ENCODE measurements at regions not wholly inside any gene's neighbourhood (a gene's known extent, or its start where the extent isn't known, plus 50 kb on each side); places are given as distances from the start of the nearest gene placed in this dataset.

DNA sequence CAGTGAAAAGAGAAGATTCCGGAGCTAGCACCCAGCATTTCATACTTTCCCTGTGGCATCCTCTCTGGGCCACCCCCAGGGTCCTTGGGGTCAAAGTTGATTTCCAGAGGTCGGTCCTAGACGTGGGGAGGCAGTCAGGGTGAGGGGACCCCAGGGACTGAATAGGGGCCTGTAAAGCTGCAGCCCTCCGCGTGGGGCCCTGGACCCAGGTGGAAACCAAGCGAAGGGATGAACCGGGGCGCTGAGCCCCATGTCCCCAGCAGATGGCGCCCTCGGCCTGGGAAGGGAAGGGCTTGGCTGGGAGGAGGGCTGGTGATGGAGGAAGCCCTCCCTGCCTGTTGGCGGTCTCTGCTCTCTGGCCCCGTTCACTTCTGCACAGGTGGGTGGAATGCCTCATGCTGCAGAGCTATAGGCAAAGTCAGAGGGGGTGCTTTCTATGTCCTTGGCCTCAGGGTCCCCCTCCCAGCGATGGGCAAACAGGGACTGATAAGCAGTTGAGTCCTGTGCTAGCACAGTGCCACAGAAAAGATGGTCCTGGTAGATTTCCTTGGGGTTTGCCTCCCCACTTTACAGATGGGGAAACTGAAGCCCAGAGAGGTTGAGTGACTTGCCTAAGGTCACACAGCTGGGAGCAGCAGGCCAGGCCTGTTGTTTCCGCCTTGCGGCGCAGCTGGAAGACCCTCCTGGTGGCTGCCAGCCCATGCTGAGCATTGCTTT lies 163.4 kb upstream of the CIBAR2 start (continued):
- TF ChIP-seq, protein P1, sequence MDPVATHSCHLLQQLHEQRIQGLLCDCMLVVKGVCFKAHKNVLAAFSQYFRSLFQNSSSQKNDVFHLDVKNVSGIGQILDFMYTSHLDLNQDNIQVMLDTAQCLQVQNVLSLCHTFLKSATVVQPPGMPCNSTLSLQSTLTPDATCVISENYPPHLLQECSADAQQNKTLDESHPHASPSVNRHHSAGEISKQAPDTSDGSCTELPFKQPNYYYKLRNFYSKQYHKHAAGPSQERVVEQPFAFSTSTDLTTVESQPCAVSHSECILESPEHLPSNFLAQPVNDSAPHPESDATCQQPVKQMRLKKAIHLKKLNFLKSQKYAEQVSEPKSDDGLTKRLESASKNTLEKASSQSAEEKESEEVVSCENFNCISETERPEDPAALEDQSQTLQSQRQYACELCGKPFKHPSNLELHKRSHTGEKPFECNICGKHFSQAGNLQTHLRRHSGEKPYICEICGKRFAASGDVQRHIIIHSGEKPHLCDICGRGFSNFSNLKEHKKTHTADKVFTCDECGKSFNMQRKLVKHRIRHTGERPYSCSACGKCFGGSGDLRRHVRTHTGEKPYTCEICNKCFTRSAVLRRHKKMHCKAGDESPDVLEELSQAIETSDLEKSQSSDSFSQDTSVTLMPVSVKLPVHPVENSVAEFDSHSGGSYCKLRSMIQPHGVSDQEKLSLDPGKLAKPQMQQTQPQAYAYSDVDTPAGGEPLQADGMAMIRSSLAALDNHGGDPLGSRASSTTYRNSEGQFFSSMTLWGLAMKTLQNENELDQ (CRISPR knock-in tag; IDR thresholded peaks at IDR 0.05; ENCODE audit: borderline replicate concordance) = 0 out of 2 replicates have a peak, but pooled peaks have one; percentile 5
- no peak for TF ChIP-seq NAIF1 (CRISPR knock-in tag; IDR thresholded peaks at IDR 0.05; ENCODE audit: borderline replicate concordance)
- no peak for TF ChIP-seq RORA (CRISPR knock-in tag; IDR thresholded peaks at IDR 0.05)
- no peak for TF ChIP-seq HCFC1 (IDR thresholded peaks at IDR 0.05; ENCODE audit: low read depth, low read length)
- 0 out of 2 replicates have a peak, but pooled peaks have one; percentile 21 for TF ChIP-seq ZBTB21 (CRISPR knock-in tag; IDR thresholded peaks at IDR 0.05)
- no peak for TF ChIP-seq HOXA9 (CRISPR knock-in tag; IDR thresholded peaks at IDR 0.05; ENCODE audit: borderline replicate concordance)
- TF ChIP-seq, protein P2, sequence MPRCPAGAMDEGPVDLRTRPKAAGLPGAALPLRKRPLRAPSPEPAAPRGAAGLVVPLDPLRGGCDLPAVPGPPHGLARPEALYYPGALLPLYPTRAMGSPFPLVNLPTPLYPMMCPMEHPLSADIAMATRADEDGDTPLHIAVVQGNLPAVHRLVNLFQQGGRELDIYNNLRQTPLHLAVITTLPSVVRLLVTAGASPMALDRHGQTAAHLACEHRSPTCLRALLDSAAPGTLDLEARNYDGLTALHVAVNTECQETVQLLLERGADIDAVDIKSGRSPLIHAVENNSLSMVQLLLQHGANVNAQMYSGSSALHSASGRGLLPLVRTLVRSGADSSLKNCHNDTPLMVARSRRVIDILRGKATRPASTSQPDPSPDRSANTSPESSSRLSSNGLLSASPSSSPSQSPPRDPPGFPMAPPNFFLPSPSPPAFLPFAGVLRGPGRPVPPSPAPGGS (CRISPR knock-in tag; IDR thresholded peaks at IDR 0.05) = no peak
- TF ChIP-seq, protein P3, sequence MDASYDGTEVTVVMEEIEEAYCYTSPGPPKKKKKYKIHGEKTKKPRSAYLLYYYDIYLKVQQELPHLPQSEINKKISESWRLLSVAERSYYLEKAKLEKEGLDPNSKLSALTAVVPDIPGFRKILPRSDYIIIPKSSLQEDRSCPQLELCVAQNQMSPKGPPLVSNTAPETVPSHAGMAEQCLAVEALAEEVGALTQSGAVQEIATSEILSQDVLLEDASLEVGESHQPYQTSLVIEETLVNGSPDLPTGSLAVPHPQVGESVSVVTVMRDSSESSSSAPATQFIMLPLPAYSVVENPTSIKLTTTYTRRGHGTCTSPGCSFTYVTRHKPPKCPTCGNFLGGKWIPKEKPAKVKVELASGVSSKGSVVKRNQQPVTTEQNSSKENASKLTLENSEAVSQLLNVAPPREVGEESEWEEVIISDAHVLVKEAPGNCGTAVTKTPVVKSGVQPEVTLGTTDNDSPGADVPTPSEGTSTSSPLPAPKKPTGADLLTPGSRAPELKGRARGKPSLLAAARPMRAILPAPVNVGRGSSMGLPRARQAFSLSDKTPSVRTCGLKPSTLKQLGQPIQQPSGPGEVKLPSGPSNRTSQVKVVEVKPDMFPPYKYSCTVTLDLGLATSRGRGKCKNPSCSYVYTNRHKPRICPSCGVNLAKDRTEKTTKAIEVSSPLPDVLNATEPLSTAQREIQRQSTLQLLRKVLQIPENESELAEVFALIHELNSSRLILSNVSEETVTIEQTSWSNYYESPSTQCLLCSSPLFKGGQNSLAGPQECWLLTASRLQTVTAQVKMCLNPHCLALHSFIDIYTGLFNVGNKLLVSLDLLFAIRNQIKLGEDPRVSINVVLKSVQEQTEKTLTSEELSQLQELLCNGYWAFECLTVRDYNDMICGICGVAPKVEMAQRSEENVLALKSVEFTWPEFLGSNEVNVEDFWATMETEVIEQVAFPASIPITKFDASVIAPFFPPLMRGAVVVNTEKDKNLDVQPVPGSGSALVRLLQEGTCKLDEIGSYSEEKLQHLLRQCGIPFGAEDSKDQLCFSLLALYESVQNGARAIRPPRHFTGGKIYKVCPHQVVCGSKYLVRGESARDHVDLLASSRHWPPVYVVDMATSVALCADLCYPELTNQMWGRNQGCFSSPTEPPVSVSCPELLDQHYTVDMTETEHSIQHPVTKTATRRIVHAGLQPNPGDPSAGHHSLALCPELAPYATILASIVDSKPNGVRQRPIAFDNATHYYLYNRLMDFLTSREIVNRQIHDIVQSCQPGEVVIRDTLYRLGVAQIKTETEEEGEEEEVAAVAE (CRISPR knock-in tag; IDR thresholded peaks at IDR 0.05; ENCODE audit: borderline replicate concordance) = no peak
- no peak for TF ChIP-seq POLR2A (IDR thresholded peaks at IDR 0.05; ENCODE audit: insufficient read depth in 1 of 2, low read depth in 2 of 2, low read length in 2 of 2)
- TF ChIP-seq NFKB2 (CRISPR knock-in tag; IDR thresholded peaks at IDR 0.05; ENCODE audit: borderline replicate concordance) = peak; percentile 49; the same call in 1 of the 2 replicates
- TF ChIP-seq ZSCAN25 (CRISPR knock-in tag; IDR thresholded peaks at IDR 0.05) = peak; percentile 75
- TF ChIP-seq, protein P4, sequence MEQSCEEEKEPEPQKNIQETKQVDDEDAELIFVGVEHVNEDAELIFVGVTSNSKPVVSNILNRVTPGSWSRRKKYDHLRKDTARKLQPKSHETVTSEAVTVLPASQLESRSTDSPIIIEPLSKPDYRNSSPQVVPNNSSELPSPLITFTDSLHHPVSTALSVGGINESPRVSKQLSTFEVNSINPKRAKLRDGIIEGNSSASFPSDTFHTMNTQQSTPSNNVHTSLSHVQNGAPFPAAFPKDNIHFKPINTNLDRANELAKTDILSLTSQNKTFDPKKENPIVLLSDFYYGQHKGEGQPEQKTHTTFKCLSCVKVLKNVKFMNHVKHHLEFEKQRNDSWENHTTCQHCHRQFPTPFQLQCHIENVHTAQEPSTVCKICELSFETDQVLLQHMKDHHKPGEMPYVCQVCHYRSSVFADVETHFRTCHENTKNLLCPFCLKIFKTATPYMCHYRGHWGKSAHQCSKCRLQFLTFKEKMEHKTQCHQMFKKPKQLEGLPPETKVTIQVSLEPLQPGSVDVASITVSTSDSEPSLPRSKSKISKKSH (CRISPR knock-in tag; IDR thresholded peaks at IDR 0.05; ENCODE audit: borderline replicate concordance) = peak; percentile 50; the same call in 1 of the 2 replicates
- TF ChIP-seq ZSCAN12 (CRISPR knock-in tag; IDR thresholded peaks at IDR 0.05) = no peak
- TF ChIP-seq, protein P5, sequence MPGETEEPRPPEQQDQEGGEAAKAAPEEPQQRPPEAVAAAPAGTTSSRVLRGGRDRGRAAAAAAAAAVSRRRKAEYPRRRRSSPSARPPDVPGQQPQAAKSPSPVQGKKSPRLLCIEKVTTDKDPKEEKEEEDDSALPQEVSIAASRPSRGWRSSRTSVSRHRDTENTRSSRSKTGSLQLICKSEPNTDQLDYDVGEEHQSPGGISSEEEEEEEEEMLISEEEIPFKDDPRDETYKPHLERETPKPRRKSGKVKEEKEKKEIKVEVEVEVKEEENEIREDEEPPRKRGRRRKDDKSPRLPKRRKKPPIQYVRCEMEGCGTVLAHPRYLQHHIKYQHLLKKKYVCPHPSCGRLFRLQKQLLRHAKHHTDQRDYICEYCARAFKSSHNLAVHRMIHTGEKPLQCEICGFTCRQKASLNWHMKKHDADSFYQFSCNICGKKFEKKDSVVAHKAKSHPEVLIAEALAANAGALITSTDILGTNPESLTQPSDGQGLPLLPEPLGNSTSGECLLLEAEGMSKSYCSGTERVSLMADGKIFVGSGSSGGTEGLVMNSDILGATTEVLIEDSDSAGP (CRISPR knock-in tag; IDR thresholded peaks at IDR 0.05; ENCODE audit: borderline replicate concordance) = peak; percentile 72
- no peak for TF ChIP-seq KDM6A (CRISPR knock-in tag; IDR thresholded peaks at IDR 0.05; ENCODE audit: low read depth)
- TF ChIP-seq, protein P6, sequence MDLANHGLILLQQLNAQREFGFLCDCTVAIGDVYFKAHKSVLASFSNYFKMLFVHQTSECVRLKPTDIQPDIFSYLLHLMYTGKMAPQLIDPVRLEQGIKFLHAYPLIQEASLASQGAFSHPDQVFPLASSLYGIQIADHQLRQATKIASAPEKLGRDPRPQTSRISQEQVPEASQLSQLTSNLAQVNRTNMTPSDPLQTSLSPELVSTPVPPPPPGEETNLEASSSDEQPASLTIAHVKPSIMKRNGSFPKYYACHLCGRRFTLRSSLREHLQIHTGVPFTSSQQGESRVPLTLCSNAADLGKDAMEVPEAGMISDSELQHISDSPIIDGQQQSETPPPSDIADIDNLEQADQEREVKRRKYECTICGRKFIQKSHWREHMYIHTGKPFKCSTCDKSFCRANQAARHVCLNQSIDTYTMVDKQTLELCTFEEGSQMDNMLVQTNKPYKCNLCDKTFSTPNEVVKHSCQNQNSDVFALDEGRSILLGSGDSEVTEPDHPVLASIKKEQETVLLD (CRISPR knock-in tag; IDR thresholded peaks at IDR 0.05; ENCODE audit: low read depth) = no peak
